Ovary (tissue), 7 donors: ENCODE measurements at regions not wholly inside any gene's neighbourhood (a gene's known extent, or its start where the extent isn't known, plus 50 kb on each side); places are given as distances from the start of the nearest gene placed in this dataset.

Experiments used
- DNase-seq, 5 donors: peaks; one replicate each; pipeline ENCODE4 v3.0.0-alpha.2; 2019 to 2020
- H3K27ac ChIP-seq, 2 donors: fragments of 200-600 bp; one replicate each; pipeline versions ENCODE4 v1.5.1 to v1.8.0; 2019 to 2022
- H3K27me3 ChIP-seq: fragments of 200-600 bp; one replicate; pipeline ENCODE4 v1.8.0; 2022
- H3K36me3 ChIP-seq: fragments of 200-600 bp; sonication (generic); one replicate; pipeline ENCODE4 v1.5.1; 2019
- H3K4me1 ChIP-seq: one replicate; pipeline ENCODE4 v1.8.1; 2013; ENCODE audit warnings: mild to moderate bottlenecking, moderate library complexity; ENCODE audit not compliant: insufficient read depth
- H3K4me3 ChIP-seq: fragments of 200-600 bp; sonication (generic); one replicate; pipeline ENCODE4 v1.5.1; 2017
- H3K9me3 ChIP-seq, 2 donors: fragments of 200-600 bp in 1 of 2; sonication (generic) in 1 of 2; one replicate each; pipeline versions ENCODE4 v1.5.1 to v1.8.1; 2013 to 2019; ENCODE audit warnings: mild to moderate bottlenecking in 1 of 2, moderate library complexity in 1 of 2
- CTCF ChIP-seq, 3 donors: fragments of 450-650 bp in 2 of 3; fragments of 200-600 bp in 1 of 3; IDR thresholded peaks; one replicate each; pipeline versions ENCODE4 v1.5.1 to v1.8.0; 2016 to 2022; ENCODE audit warnings: antibody characterized with exemption in 3 of 3, mild to moderate bottlenecking in 1 of 3
- EP300 ChIP-seq: sonication (generic); formaldehyde crosslinking; IDR thresholded peaks from one replicate; pipeline ENCODE4 v1.6.1; 2017; ENCODE audit warnings: antibody characterized with exemption
- POLR2A ChIP-seq: fragments of 450-650 bp; IDR thresholded peaks from one replicate; pipeline ENCODE4 v1.6.1; 2017; ENCODE audit warnings: antibody characterized with exemption, mild to moderate bottlenecking, moderate library complexity
- WGBS, 3 donors: extraction: QIAGEN DNeasy Blood & Tissue Kit in 1 of 3; methylation state at CpG; one replicate each; pipeline versions ENCODE4 v1.1.5 to v1.1.7; 2013 to 2017; 5-methylcytosine and 5-hydroxymethylcytosine counted together
- intact Hi-C, 4 donors: fragments of 100-400 bp; cut with DNase I; formaldehyde crosslinking; loops; one replicate each; pipeline versions ENCODE4 v1.11.0 to v1.15.1; 2022 to 2023
- donor health status: DM: no; HTN: no; CAD: no; lungs with moderate emphysema.
- donor health status: DM: no; HTN: no; CAD: no.
- donor health status: Bipolar disorder and iron deficiency.
- donor health status: DM: no; HTN: no; CAD: no.
- donor health status: DM: yes; HTN: yes; CAD: no.

GRCh38 chr15:63434576-63435186 is 53.0 kb upstream of the CA12 start:
- TF ChIP-seq EP300 (no peak), CTCF (IDR thresholded peaks at IDR 0.05) (no peak), POLR2A (no peak)
- Histone ChIP-seq H3K36me3 (no peaks in the 10 kb centered on the region), H3K27ac (no peak overlapping the region), H3K9me3 (no peaks in the 10 kb centered on the region), H3K4me3 (no peak overlapping the region), H3K27me3 (no peaks in the 10 kb centered on the region), H3K4me1 (peaks cover 15% of the 10 kb centered on the region)
- intact Hi-C loops, result no loop called here
- 29 to 45% (median 33%) methylated on average over 4 of the region's 4 CpGs for WGBS, 3 donors
- DNase-seq, result no peak

DNA sequence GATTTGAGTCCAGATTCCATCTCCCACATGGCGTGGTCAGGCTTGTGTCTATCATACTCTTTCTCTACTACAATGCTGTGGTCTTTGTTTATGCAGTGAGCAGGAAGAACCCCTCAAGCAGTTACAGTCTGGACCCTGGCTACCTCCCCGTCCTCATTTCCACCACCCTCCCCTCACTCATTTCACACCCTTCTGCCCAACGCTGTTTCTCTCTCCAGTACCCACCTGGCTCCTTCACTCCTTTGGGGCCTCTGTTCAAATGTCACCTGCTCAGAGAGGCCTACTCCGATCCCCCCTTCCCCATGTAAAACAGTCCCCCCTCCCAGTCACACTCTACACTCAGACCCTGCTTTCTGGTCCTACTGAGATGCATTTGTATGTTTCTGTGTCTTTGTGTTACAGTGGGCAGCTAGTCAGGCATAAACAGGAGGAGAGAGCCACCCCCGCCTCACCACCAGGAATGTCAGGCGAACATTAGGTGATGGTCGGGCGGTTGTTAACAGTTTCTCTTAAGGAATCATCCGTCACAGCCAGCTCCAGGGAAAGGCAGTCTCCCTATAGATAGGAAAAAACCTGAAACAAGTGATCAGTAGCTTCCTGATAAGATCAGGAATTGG is 53.7 kb upstream of the CA12 start:
- Histone ChIP-seq H3K9me3 (no peaks in the 10 kb centered on the region), H3K36me3 (no peaks in the 10 kb centered on the region), H3K27me3 (no peaks in the 10 kb centered on the region), H3K4me1 (peaks cover 15% of the 10 kb centered on the region), H3K27ac (no peak overlapping the region), H3K4me3 (no peak overlapping the region)
- 96 to 98% (median 97%) methylated on average over 9 of the region's 9 CpGs for WGBS, 3 donors
- no peak for DNase-seq
- TF ChIP-seq EP300 (no peak), POLR2A (no peak)
- intact Hi-C loops, result no loop called here

GRCh38 chr15:63436341-63436740 is 54.7 kb upstream of the CA12 start:
- Histone ChIP-seq H3K36me3 (no peaks in the 10 kb centered on the region), H3K27me3 (no peaks in the 10 kb centered on the region), H3K27ac (peak overlapping the region in 1 of 2 donors; percentile 59), H3K4me3 (no peak overlapping the region), H3K9me3 (no peaks in the 10 kb centered on the region), H3K4me1 (peaks cover 15% of the 10 kb centered on the region)
- intact Hi-C loops, result no loop called here
- WGBS, 3 donors, result 68 to 95% (median 87%) methylated on average over 2 of the region's 2 CpGs
- TF ChIP-seq POLR2A, result no peak
- no peak for TF ChIP-seq CTCF (IDR thresholded peaks at IDR 0.05)
- no peak for TF ChIP-seq EP300
- DNase-seq, result no peak

DNA sequence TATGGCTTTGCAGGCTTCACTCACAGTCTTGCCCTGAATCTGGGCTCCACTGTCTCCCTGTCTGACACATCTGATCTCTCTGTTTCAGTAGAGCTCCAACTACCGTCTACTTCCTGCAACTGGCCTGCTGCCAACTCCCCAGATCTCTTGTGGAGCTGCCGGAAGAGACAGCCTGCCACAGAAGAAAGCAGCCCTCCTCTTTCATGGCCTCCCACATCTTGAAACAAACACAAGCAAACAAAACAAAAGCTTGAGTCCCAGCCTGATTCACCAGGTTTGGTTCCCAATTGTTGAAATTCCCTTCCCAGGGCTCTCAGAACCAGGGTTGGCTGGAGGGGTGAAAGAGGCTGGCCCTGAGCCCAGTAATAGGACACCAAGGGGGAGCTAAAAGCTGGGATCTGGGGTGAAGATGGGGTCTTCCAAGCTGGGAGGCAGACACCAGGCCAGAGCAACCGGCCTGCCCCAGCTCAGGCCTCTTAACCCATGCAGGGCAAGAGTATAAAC is 55.3 kb upstream of the CA12 start:
- Histone ChIP-seq H3K4me1 (peaks cover 15% of the 10 kb centered on the region), H3K27me3 (no peaks in the 10 kb centered on the region), H3K27ac (peak overlapping the region in 1 of 2 donors; percentile 59), H3K4me3 (no peak overlapping the region), H3K36me3 (no peaks in the 10 kb centered on the region), H3K9me3 (no peaks in the 10 kb centered on the region)
- DNase-seq, result peak; percentile 80 to 86 (median 82)
- TF ChIP-seq POLR2A (no peak), CTCF (IDR thresholded peaks at IDR 0.05) (no peak), EP300 (no peak)
- 1 to 4% (median 1%) methylated on average over 3 of the region's 3 CpGs for whole genome bisulfite sequencing, 3 donors
- intact Hi-C loops, result no loop called here
